Hepatocyte (in vitro differentiated cells): ENCODE measurements at regions not wholly inside any gene's neighbourhood (a gene's known extent, or its start where the extent isn't known, plus 50 kb on each side); places are given as distances from the start of the nearest gene placed in this dataset.

Source experiments
- CTCF ChIP-seq: fragments of 200-600 bp; sonication (generic); IDR thresholded peaks from 2 replicates; pipeline ENCODE4 v1.5.1; 2016; ENCODE audit warnings: antibody characterized with exemption, mild to moderate bottlenecking; ENCODE audit not compliant: poor library complexity
- EZH2 ChIP-seq: fragments of 200-600 bp; sonication (generic); IDR thresholded peaks from 2 replicates; pipeline ENCODE4 v1.6.1; 2016; ENCODE audit warnings: antibody characterized with exemption, mild to moderate bottlenecking, borderline replicate concordance
- EZH2phosphoT487 ChIP-seq: fragments of 200-600 bp; sonication (generic); IDR thresholded peaks from one replicate; pipeline ENCODE4 v1.6.1; 2018; ENCODE audit warnings: antibody characterized with exemption, mild to moderate bottlenecking, low read depth, moderate library complexity; ENCODE audit not compliant: unreplicated experiment, severe bottlenecking

GRCh38 chr10:130354976-130355795, 219.0 kb downstream of the GLRX3 start:
- no peak for TF ChIP-seq CTCF
- no peak for TF ChIP-seq EZH2
- TF ChIP-seq EZH2phosphoT487 = no peak
